ENCODE measurements at regions not wholly inside any gene's neighbourhood (a gene's known extent, or its start where the extent isn't known, plus 50 kb on each side); places are given as distances from the start of the nearest gene placed in this dataset.
"Not testable (repeated sequence)": the region's sequence is repeated elsewhere in the genome, so short reads cannot be mapped to it uniquely, and the experiment has no call there.

- DNase-seq (ENCODE audit: low read depth), result no peak
These were observed 86.1 kb downstream of the RAP2A start for GRCh38 chr13:97520061-97520460.

DNA sequence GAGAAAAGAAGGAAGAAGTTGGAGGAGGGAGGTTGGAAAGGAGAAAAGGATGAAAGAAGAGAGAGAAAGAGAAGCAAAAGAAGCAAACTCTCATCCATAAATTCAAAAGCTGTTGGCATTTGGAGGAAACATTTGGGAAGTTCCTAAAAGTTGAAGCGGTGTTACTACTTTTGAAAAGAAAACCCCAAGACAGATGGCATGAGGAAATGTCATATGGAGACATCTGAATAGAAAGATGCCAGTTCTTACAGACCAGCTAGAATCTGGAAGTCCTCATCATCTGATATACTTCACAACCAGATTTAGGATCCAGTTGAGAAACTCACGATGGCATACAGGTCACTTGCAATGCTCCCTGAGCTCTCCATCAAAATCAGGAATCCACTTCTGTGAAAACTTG is 86.9 kb downstream of the RAP2A start:
- no peak for DNase-seq (ENCODE audit: low read depth)

GRCh38 chr13:97521726-97522125 is 87.8 kb downstream of the RAP2A start:
- DNase-seq (ENCODE audit: low read depth), result no peak

- DNase-seq (ENCODE audit: low read depth), result no peak
These were observed 88.3 kb downstream of the RAP2A start for GRCh38 chr13:97522243-97522642.

GRCh38 chr13:97526556-97526955 is 92.6 kb downstream of the RAP2A start:
- DNase-seq (ENCODE audit: low read depth), result no peak

DNA sequence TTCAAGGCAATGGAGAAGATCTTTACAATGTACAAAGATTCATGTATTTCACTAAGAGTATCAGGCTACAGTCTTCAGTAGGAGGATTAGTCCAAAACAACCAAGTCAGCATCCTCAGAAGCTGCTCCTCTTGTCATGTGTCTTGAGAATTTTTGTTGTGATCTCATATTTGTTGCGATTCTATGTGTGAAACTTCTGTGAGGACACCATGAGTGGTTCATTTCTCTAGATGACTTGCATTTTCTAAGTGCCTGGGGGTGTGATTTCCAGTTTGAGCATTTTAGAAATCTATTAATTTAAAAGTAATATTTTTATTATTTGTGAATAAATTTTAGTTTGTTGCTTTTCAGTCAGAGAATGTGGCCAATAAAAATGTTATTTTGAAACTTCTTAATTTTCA is 94.5 kb downstream of the RAP2A start:
- no peak for DNase-seq (ENCODE audit: low read depth)

GRCh38 chr13:97534540-97534939 is 100.6 kb downstream of the RAP2A start:
- no peak for DNase-seq (ENCODE audit: low read depth)

- DNase-seq (ENCODE audit: low read depth), result no peak
These were observed 101.6 kb downstream of the RAP2A start for GRCh38 chr13:97535614-97536013.

- no peak for DNase-seq (ENCODE audit: low read depth)
These were observed 103.1 kb downstream of the RAP2A start for GRCh38 chr13:97537110-97537509.

- DNase-seq (ENCODE audit: low read depth), result no peak
These were observed 104.2 kb downstream of the RAP2A start for GRCh38 chr13:97538203-97538602.

- no peak for DNase-seq (ENCODE audit: low read depth)
These were observed 106.0 kb downstream of the RAP2A start for GRCh38 chr13:97539651-97540610.

- DNase-seq (ENCODE audit: low read depth), result no peak
These were observed 106.7 kb downstream of the RAP2A start for GRCh38 chr13:97540696-97541095.

DNA sequence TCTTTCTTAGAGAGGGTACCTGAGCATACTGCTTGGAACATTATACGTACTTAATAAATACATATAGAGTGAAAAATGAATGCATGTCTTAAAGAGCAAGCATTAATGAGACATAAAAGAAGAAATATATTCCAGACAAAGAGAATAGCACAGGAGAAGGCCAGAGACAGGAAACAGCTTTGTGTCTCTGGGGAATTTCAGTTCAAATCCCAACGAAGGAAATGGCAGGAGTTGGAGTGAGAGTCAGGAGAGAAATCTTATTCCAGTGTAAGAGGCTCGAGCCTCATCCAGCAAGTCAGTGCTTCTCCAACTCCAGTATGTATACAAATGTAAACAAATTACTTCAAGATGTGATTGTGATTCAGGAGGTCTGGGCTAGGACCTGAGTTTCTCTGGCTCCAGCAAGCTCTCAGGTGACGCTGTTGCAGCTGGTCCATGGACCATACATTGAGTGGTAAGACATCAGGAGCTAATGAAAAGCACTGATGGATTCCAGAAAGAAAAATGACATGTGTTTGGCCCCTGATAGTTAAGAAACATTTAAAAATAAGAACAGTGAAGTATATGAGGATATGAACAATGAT is 108.2 kb downstream of the RAP2A start:
- DNase-seq (ENCODE audit: low read depth), result no peak

DNA sequence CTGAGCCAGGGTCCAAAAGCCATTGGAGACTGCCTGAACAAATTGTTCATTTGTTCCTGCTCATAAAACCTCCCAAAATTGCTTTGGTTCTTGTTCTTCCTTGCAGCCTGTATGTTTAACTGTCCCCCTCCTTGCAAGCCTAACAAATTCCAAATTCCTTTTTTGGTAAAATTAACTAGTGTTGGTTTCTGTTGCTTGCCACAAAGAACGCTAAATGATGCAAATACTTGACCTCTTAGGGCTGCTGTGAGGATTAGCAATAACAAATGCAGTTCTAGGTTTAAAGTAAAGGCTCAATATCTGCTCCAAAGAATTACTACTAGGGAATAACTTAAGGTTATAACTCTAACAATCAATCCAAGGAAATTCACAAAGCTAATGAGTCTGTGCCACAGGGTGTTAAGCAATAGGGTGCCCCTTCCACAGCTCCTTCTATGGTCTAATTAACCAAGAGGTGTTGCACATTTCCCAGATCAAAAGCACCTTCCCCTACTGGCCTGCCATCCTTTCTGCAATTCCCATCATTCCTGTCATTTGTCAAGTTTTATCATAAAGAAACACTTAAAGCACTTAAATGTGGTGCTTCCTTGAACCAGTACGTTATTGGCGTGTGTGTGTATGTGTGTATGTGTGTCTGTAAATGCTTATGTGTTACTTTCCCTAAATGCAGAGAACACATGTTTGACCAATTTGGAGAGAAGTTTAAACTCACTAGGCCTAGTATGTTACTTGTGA is 110.2 kb downstream of the RAP2A start:
- no peak for DNase-seq (ENCODE audit: low read depth)

GRCh38 chr13:97544971-97545499 is 111.1 kb downstream of the RAP2A start:
- not testable (repeated sequence) for DNase-seq (ENCODE audit: low read depth)

DNA sequence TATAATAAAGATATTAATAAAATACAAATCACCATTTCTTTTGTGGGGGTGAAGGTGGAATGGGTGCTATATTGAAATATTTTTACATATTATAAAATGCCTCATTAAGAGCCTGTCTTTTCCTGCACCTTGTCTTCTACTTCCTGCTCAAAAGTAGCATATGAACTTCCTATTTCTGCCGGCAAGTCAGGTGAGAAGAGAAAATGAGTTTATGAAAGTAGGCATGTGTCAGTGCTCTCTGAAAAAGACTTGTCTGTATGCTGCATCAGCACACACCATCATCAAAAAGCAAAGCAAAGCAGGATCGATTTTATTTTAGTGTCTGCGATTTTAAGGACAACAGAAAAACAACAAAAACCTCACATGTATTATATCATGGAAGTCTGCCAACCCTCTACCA is 114.2 kb downstream of the RAP2A start:
- DNase-seq (ENCODE audit: low read depth), result no peak

- no peak for DNase-seq (ENCODE audit: low read depth)
These were observed 114.7 kb downstream of the RAP2A start for GRCh38 chr13:97548711-97549110.

- no peak for DNase-seq (ENCODE audit: low read depth)
These were observed 115.2 kb downstream of the RAP2A start for GRCh38 chr13:97549201-97549600.

GRCh38 chr13:97554496-97554895 is 120.5 kb downstream of the RAP2A start:
- no peak for DNase-seq (ENCODE audit: low read depth)

- DNase-seq (ENCODE audit: low read depth), result no peak
These were observed 121.1 kb downstream of the RAP2A start for GRCh38 chr13:97555034-97555433.

DNA sequence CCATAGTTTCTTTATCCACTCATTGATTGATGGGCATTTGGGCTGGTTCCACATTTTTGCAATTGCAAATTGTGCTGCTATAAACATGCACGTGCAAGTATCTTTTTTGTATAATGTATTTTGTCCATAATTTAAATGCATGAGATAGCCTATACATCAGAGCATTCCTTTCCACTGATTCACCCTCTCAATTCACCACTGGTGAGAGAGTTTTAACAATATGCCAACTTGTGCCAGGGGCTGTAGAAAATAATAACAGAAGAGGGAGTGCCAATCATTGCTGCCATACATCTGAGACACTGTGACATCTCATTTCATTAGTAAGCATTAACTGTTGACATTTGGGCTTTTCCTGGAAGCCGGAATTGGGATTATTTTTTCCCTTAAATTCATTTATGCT is 125.1 kb downstream of the RAP2A start:
- DNase-seq (ENCODE audit: low read depth), result no peak

GRCh38 chr13:97559981-97560380 is 126.0 kb downstream of the RAP2A start:
- no peak for DNase-seq (ENCODE audit: low read depth)

DNA sequence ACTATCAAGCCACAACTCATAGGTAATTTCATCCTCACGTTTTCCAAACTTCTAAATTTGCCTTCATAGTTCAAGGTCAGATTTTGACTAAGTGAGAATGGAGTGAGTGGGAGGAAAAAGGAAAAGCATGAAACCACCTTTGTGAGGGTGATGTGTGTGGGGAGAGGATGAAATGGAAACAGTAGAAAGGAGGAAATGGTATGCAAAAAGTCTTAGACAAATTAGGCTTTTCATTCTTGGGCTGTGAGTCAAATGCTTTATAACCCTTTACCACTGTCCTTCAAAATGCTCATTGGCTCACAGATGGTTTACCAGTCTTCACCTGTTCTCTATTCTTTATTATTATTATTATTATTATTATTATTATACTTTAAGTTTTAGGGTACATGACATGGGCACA is 127.2 kb downstream of the RAP2A start:
- no peak for DNase-seq (ENCODE audit: low read depth)

Data from GM04503 (cell line).